Ureter (tissue), 1 donor: ENCODE measurements at regions not wholly inside any gene's neighbourhood (a gene's known extent, or its start where the extent isn't known, plus 50 kb on each side); places are given as distances from the start of the nearest gene placed in this dataset.

Experiments
- DNase-seq: peaks from one replicate; pipeline ENCODE4 v3.0.0-alpha.2; 2020; ENCODE audit warnings: low spot score
- donor health status: DM: yes; HTN: yes; CAD: no.

GRCh38 chr14:96727980-96728717, 69.0 kb upstream of the VRK1 start:
- DNase-seq = no peak

GRCh38 chr14:96729889-96730288, 67.3 kb upstream of the VRK1 start:
- no peak for DNase-seq

GRCh38 chr14:96730386-96730785, 66.8 kb upstream of the VRK1 start:
- DNase-seq = no peak

GRCh38 chr14:96734076-96734622, 63.0 kb upstream of the VRK1 start:
- no peak for DNase-seq

- DNase-seq = no peak
Measured at GRCh38 chr14:96735526-96735925, 61.7 kb upstream of the VRK1 start.

GRCh38 chr14:96736439-96736838, 60.7 kb upstream of the VRK1 start:
- no peak for DNase-seq

- no peak for DNase-seq
Measured at GRCh38 chr14:96737881-96738280, 59.3 kb upstream of the VRK1 start.

- no peak for DNase-seq
Measured at GRCh38 chr14:96739200-96739910, 57.8 kb upstream of the VRK1 start.

- peak; percentile 61 for DNase-seq
Measured at GRCh38 chr14:96741151-96741977, 55.8 kb upstream of the VRK1 start.

- no peak for DNase-seq
Measured at GRCh38 chr14:96744262-96744661, 52.9 kb upstream of the VRK1 start.

GRCh38 chr14:96745500-96746051, 51.6 kb upstream of the VRK1 start:
- no peak for DNase-seq

GRCh38 chr14:96746101-96746500, 51.1 kb upstream of the VRK1 start:
- DNase-seq = no peak

GRCh38 chr14:96747006-96747405, 50.2 kb upstream of the VRK1 start:
- peak; percentile 23 for DNase-seq
